ENCODE measurements at regions not wholly inside any gene's neighbourhood (a gene's known extent, or its start where the extent isn't known, plus 50 kb on each side); places are given as distances from the start of the nearest gene placed in this dataset.
"Not testable (repeated sequence)": the region's sequence is repeated elsewhere in the genome, so short reads cannot be mapped to it uniquely, and the experiment has no call there.

- Histone ChIP-seq H3K27me3 (ENCODE audit: insufficient read depth in 3 of 3, low read length in 2 of 3) (no peaks in the 10 kb centered on the region), H3K4me1 (no peaks in the 10 kb centered on the region), H3K27ac (no peak overlapping the region), H3K36me3 (ENCODE audit: insufficient read depth in 1 of 2, low read depth in 1 of 2) (no peaks in the 10 kb centered on the region), H3K9me3 (no peaks in the 10 kb centered on the region), H3K4me3 (no peak overlapping the region)
- intact Hi-C loops (cut with DNase I), result no loop called here
- no peak for ATAC-seq
- no peak for DNase-seq
- no peak for TF ChIP-seq CTCF (IDR thresholded peaks at IDR 0.05)
- WGBS, 3 donors, result 0 to 67% (median 17%) methylated on average over 1 of the region's 1 CpG
Observed at GRCh38 chr10:118827053-118827452, 72.3 kb upstream of the CACUL1 start.

- intact Hi-C loops (cut with DNase I), result no loop called here
- WGBS, 3 donors, result 87 to 90% (median 88%) methylated on average over 7 of the region's 7 CpGs
- no peak for TF ChIP-seq CTCF (IDR thresholded peaks at IDR 0.05)
- Histone ChIP-seq H3K4me3 (no peak overlapping the region), H3K36me3 (ENCODE audit: insufficient read depth in 1 of 2, low read depth in 1 of 2) (no peaks in the 10 kb centered on the region), H3K27ac (no peak overlapping the region), H3K4me1 (peaks cover 4% of the 10 kb centered on the region), H3K27me3 (ENCODE audit: insufficient read depth in 3 of 3, low read length in 2 of 3) (no peaks in the 10 kb centered on the region), H3K9me3 (no peaks in the 10 kb centered on the region)
- no peak for ATAC-seq
- DNase-seq, result no peak
Observed at GRCh38 chr10:118827466-118828155, 72.8 kb upstream of the CACUL1 start.

DNA sequence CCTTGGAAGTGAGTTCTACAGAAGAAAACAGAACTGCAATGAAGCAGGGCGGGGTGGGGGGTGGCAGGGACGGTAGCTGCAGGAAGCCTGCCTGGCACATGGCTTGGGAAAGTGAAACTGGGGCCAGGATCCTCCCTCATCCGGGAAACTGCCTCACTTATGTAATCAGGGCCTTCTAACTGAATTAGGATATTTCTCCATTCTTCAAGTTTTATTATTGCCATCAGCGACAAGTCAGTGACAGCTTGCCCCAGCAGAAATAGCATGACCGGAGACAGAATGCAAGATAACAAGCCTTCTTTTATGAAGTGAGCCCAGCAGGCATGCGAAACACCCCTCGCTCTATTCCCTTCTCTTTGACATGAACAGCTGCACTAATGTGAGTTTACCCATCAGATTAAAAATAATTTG lies 77.5 kb upstream of the CACUL1 start:
- ATAC-seq (peak in 3 of 4 donors; percentile 36 to 52 (median 50)), DNase-seq (peak; percentile 37 to 69)
- no peaks in the 10 kb centered on the region for H3K27me3 ChIP-seq (ENCODE audit: insufficient read depth in 3 of 3, low read length in 2 of 3)
- 28 to 46% (median 31%) methylated on average over 7 of the region's 7 CpGs for WGBS, 3 donors
- peak overlapping the region; percentile 22 for H3K4me3 ChIP-seq
- peaks cover 5% of the 10 kb centered on the region for H3K4me1 ChIP-seq
- H3K36me3 ChIP-seq (ENCODE audit: insufficient read depth in 1 of 2, low read depth in 1 of 2), result no peaks in the 10 kb centered on the region
- intact Hi-C loops (cut with DNase I), result no loop called here
- no peaks in the 10 kb centered on the region for H3K9me3 ChIP-seq
- no peak for TF ChIP-seq CTCF (IDR thresholded peaks at IDR 0.05)
- H3K27ac ChIP-seq, result no peak overlapping the region

GRCh38 chr10:118834370-118834769 lies 79.6 kb upstream of the CACUL1 start:
- H3K36me3 ChIP-seq (ENCODE audit: insufficient read depth in 1 of 2, low read depth in 1 of 2); H3K27me3 ChIP-seq (ENCODE audit: insufficient read depth in 3 of 3, low read length in 2 of 3); DNase-seq; intact Hi-C loops (cut with DNase I); H3K9me3 ChIP-seq; H3K4me3 ChIP-seq; ATAC-seq; H3K27ac ChIP-seq; H3K4me1 ChIP-seq: not testable (repeated sequence)
- WGBS, 3 donors, result 84 to 95% (median 94%) methylated on average over 5 of the region's 5 CpGs

- ATAC-seq (peak; percentile 36 to 53 (median 45)), DNase-seq (no peak)
- Histone ChIP-seq H3K27me3 (ENCODE audit: insufficient read depth in 3 of 3, low read length in 2 of 3) (no peaks in the 10 kb centered on the region), H3K4me3 (no peak overlapping the region), H3K9me3 (no peaks in the 10 kb centered on the region), H3K36me3 (ENCODE audit: insufficient read depth in 1 of 2, low read depth in 1 of 2) (no peaks in the 10 kb centered on the region), H3K27ac (no peak overlapping the region), H3K4me1 (peaks cover 5% of the 10 kb centered on the region)
- WGBS, 3 donors, result 17 to 42% (median 22%) methylated on average over 3 of the region's 3 CpGs
- intact Hi-C loops (cut with DNase I), result no loop called here
- TF ChIP-seq CTCF (IDR thresholded peaks at IDR 0.05), result no peak
Observed at GRCh38 chr10:118835682-118836326, 81.0 kb upstream of the CACUL1 start.
